AG09309 (cell line): ENCODE measurements at regions not wholly inside any gene's neighbourhood (a gene's known extent, or its start where the extent isn't known, plus 50 kb on each side); places are given as distances from the start of the nearest gene placed in this dataset.

Experiments used
- DNase-seq: peaks from one replicate; pipeline ENCODE4 v3.0.0-alpha.2; 2010; ENCODE audit warnings: low read depth
- H3K4me3 ChIP-seq: 2 replicates; pipeline ENCODE4 v1.5.1; 2011; ENCODE audit warnings: mild to moderate bottlenecking, low read depth, low read length, moderate library complexity; ENCODE audit not compliant: control insufficient read depth
- CTCF ChIP-seq: IDR thresholded peaks from 2 replicates; pipeline ENCODE4 v1.5.1; 2011; ENCODE audit warnings: mild to moderate bottlenecking, low read depth, low read length, inconsistent platforms; ENCODE audit not compliant: insufficient read depth, control insufficient read depth; ENCODE audit errors: missing control alignments

- DNase-seq, result no peak
- no peak for TF ChIP-seq CTCF
- no peak overlapping the region for H3K4me3 ChIP-seq
Observed at GRCh38 chr20:40838509-40838908, 149.5 kb upstream of the MAFB start.

GRCh38 chr20:40843251-40843650 lies 154.2 kb upstream of the MAFB start:
- no peak for TF ChIP-seq CTCF
- H3K4me3 ChIP-seq, result no peak overlapping the region
- no peak for DNase-seq

GRCh38 chr20:40844332-40844731 lies 155.3 kb upstream of the MAFB start:
- no peak for DNase-seq
- TF ChIP-seq CTCF, result no peak
- H3K4me3 ChIP-seq, result no peak overlapping the region

- H3K4me3 ChIP-seq, result no peak overlapping the region
- no peak for DNase-seq
Observed at GRCh38 chr20:40848096-40848495, 159.1 kb upstream of the MAFB start.

GRCh38 chr20:40848526-40848925 lies 159.5 kb upstream of the MAFB start:
- TF ChIP-seq CTCF, result no peak
- H3K4me3 ChIP-seq, result no peak overlapping the region
- DNase-seq, result no peak

More at GRCh38 chr20:40848096-40848495, 159.1 kb upstream of the MAFB start:
- no peak for TF ChIP-seq CTCF

DNA sequence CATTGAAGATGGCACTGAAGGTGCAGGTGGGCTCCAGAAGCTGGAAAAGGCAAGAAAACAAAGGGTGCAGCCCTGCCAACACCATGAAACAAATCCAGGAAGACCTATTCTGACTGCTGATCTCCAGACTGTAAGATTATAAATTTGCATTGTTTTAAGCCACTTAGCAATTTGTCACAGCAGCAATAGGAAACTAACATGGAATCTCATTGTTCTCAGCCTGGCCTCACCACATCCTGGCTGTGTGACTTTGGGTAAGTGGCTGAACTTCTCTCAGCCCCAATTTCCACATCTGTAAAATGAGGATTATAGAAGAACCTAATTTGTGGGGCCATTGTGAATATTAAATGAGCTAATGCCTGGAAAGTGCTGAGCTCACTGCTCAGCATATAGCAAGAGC lies 160.4 kb upstream of the MAFB start:
- no peak overlapping the region for H3K4me3 ChIP-seq
- TF ChIP-seq CTCF, result no peak
- no peak for DNase-seq

DNA sequence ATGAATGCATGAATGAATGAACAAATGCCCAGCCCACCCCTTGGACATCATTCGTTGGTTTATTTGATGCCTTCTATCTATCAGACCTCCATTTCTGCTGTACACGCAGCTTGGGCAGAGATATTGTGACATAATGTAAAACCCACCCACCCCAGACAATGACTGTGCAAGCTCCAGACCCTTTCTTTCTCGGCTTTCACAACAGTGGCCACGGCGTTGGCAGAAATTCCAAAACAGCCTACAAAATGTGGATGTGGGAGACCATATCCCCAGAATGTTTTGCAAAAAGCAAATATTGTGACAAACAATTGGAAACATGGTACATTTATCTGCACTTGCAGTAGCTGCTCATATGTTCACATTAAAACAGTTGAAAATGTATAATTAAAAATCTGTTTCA lies 162.0 kb upstream of the MAFB start:
- no peak for TF ChIP-seq CTCF
- no peak overlapping the region for H3K4me3 ChIP-seq
- no peak for DNase-seq
